NCI-H2029 treated with DMSO at 0.1 percent for 48 hours (cell line): ENCODE measurements at regions not wholly inside any gene's neighbourhood (a gene's known extent, or its start where the extent isn't known, plus 50 kb on each side); places are given as distances from the start of the nearest gene placed in this dataset.

Source experiments
- DNase-seq: peaks from one replicate; lab custom pipeline; 2025; lab: John Stamatoyannopoulos, UW

DNA sequence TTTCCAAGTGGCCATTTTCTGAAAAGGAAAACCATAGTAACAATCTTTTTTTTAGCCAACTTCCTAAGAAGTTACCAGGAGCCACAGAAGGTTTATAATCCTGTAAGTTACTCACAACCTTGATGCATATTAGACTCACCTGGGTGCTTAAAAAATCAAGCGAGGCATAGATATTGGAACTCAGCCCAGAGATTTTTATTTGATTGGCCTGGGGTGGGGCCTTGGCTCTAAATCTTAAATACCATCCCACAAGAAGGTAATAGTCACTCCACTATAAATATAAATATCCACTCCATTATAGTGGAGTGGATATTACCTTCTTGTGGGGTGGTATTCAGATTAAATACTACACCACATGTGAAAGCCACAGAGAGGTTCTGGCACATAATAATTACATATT lies 429.6 kb downstream of the RFC3 start:
- DNase-seq: peak; percentile 0

DNA sequence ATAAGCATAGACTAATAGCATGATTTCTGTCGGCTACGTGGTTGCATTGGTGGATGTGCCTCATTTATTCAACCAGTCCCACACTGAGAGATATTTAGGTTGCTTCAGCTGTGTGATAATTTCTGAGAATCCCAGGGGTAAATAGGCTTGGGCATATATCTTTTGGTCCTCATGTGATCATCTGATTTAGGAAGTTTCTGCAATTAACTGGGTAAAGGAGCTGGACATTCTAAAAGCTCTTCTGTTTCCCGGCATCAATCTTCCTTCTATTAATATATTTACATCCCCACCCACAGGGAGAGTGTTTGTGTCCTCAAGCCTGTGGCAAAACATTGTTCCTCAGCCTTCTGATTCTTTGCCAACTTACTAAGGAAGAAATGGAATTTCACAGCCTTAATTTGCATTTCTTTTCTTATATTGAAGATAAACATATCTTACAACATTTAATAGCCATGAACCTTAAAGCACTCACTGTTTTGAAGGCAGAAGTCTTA lies 431.6 kb downstream of the RFC3 start:
- DNase-seq: no peak

DNA sequence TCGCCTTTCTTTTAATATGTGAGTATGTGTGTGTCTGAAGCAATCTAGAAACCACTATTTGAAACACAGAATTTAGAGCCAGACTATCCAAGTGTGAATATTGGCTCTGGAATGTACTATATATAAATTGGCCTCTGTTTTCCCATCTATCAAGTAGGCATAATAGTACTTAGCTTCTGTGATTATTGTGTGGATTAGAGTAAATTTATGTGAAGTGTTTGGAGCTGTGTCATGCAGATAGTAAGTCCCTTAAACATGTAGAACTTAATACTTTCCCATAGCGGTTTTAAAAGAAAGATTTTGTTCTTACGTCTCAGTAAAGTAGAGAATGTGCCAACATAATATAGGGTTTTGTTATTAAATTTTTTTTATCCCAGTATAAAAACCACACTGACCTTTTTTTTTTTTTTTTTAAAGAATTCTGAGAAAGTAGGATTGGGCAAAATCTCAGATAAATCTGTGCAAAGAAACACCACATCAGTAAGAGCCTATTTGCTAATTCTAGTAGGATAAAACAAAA lies 432.3 kb downstream of the RFC3 start:
- no peak for DNase-seq

DNA sequence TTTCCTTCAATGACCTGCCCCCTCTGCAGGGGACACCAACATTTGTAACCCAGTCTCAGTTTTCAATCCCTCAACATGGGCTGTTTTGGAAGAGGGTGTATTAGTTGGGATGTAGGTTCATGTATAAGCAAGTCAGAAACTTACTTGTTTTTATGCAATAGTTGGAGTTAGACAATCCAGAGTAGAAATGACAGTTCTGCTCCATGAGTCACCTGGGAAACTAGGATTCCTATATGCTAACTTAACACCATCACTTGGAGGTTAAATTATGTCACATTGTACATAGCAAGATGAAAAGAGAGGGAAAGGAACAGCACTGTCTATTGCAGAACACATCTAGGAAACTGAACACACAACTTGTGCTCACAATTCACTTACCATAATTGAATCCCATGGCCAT lies 436.4 kb downstream of the RFC3 start:
- no peak for DNase-seq

DNA sequence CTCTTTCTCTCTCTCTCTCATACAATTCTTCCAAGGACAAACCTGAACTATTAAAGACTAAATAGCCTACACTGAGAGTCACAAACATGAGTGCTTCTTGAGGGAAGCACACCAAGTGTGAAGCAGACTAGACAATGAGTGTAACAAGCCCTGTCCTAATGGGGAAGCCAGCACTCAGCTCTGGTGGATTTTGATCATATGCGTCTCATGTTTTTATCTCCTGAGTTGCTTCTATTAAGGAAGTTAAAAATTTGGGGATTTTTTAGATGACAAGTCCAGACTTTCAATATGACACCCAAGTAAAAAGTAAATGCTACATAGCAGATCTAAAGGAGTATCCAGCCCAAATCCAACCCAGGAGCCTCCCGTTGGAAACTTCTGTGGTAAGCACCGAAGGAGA lies 437.8 kb downstream of the RFC3 start:
- DNase-seq: no peak

DNA sequence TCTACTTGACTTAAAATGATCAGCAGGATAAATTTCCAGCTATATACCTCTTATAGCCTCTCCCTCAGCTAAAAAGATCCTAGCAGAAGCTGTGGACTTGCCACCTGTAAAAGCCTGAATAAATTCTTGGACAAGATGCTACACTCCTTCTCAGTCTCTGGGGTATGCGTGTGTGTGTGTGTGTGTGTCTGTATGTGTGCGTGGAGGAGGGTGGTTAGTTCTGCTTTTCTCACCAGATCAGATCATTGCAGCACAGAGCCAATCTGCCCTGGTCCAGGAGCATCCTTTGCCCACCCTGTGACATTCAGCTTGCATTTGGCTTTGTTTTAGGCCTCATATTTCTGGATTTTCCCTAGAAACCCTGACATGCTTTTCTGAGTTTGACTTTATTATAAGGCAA lies 438.3 kb downstream of the RFC3 start:
- no peak for DNase-seq

DNA sequence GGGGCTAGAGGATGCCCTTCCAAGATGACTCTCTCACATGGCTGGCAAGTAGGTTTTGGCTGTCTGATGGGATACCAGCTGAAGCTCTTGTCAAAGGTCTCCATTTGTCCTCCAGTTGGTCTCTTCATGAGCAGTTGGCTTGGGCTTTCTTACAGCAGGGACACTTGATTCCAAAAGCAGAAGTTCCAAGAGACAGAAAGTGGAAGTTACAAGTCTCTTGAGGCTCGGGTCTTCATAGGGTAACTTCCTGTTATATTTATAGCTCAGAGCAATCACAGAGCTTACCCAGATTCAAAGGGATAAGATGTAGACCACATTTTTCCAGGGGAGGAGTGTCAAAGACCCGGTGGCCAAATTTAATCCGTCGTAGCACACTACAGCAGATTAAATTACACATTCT lies 440.0 kb downstream of the RFC3 start:
- no peak for DNase-seq

DNA sequence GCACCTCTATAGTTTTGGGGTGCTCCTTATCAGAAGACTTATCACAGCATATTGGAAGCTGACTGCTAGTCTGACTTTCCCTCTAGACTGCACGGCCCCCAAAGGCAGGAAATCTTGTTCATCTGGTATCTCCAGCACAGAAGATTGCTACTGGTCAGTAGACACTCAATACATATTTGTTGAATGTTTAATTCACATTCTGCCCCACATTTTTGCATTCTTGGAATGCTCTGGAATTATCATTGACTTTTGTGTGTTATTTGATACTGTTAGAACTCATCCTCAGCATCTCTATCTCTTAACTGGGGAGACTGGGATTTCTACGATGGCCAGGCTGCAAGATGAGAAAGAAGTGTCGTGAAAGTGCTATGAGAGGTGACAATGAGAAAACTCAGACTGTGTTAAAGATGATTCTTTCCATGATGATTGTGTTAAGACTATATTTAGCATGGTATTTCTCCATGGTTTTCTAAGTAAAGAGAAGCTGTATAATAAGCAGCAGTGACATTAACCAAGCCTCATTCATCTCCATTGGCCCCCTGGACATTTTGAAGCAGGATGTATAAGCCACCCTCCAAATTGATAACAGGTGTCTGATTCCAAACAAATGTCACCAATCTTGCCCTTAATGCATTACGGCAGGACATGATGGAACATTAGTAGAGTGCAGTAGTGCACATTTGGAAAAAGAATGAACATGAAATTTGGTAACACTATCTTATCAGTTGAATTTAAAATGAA lies 440.9 kb downstream of the RFC3 start:
- no peak for DNase-seq

DNA sequence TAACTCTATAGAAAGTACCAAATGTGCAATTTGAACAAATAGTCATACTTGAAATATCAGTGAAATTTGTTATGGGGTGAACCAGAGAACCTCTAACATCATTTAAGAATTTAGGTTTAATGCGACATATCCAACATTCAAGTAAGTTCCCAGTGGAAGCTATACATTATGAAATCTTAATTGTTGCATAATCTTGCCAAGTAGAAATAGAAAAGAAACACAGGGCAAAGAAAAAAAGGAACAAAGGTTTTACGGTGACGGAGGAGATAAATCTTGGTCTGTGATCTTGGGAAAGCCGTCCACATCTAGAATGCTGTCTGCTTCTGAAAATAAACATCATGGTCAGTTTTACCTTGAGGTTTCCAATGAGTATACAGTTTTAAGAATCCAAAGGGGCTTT lies 445.7 kb downstream of the RFC3 start:
- DNase-seq: no peak

DNA sequence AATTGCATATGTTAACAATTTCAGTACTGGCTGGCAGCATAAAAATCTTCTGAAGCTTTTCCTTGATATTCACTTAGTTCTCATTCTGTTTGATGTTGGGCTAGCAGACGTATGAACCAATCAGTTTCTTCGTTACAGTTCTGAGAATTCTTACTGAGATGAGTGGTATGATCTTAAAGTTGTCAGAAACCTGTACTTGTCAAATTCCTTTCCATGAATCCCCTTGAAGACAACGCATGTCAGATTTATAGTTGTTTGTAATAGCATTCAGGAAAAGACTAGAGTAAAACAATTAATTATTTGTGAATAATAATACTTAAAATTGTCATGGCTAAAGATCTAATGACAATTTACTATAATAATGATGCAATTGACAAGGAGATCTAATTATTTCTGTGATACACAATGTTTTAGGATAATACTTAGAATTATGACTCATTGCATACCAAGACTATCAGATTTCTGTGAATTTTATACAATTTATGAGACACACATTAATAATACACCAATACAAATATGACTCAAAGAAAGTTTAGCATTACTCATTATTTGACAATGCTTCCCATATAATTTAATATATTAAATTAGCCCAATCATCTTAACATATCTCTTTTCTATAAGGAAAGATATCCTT lies 447.2 kb downstream of the RFC3 start:
- DNase-seq: no peak

DNA sequence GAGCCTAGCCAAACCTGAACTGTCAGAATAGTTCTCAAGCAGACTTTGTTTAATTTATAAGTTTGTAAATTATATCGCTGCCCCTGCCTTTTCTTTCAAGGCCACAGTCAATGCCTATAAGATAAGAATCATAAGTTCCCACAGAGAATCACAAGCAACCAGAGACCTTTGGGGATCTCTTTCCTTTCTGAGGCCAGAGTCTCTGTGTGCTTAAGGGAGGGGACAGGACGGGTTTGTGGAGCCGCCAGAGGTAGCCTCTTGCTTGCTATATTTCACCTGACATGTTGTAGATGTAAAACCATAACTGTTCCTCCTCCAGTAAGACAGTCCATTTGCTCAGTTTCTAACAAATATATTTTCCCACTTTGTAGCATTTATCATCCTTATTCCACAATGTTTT lies 458.8 kb downstream of the RFC3 start:
- no peak for DNase-seq

DNA sequence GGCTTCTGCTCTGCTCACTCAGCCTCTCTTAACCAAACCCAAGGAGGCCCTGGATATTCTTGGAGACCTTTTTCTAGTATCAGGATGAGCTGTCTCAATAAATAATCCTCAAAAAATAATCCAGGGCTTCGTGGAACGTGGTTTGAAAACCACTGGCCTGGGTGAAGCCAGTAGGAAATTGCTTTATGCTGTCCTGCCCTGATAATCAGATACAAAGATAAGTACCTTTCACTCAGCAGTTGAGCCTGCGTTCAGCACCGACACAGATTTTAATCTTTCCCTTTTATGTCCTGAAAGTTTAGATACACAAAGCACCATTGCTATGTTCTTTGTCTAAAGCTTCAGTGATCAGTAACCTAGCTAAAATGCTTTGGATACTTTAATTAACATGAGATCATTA lies 460.0 kb downstream of the RFC3 start:
- DNase-seq: no peak

DNA sequence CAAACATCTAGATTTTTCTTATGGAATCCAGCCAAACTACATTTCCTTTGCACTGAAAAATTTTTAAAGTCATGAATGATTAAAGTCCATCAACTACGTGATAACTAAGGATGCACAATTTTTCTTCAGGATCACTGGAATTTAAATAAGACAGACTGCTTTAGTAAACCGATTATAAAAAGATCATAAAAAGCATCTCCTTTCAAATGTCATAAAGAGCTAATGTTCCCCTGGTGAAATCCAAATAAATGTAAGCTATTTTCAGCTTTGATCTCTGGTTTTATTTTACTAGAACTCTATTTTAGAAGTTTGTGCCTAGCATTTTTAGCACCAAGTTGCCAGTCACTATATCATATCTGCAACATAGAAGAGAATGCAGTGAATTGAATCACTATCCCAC lies 460.8 kb downstream of the RFC3 start:
- no peak for DNase-seq

DNA sequence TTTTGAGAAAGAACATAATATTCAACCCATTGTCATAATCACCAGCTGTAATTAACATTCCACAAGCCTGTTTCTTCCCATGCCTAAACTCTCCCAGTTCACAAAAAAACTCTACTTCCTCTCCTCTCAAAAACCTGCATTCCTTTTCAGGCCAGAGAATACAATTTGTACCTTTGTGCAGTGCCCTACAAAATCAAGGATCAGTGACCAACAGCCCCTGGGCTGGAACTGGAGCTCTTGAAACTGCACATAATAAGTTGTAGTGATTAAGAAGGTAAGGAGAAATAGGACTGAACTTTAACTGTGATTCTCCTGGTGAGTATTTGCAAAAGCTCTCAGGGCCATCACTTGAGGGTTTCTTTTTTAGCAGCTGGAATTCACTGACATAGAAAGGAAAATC lies 472.7 kb downstream of the RFC3 start:
- DNase-seq: no peak

DNA sequence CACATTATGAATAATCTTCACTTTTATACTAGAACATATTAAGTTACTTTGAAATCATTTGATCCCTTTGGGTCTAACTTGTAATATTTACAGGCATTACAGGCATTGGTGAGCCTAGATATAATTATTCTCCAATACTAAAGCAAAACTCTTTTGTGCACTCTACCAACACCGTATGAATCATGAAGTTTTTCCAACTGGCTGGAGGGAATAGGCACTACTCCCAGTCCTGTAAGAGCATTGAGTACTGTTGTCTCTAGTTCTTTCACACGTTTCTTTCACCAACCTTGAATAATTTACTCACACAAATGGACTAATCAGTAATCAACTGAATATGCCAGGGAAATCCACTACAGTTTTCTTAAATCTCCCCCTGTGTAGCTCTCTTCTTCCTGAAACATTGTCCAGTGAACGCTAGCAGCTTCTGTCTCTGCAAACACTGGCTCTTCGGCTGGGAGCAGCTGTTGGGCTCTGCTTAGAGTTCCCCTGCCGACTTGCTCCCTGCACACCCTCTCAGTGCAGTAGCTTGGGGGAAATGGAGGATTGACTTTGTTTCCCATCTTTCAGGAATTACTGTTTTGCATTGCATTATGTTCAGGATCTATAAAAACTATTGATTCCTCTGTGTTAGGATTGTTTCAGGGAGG lies 476.7 kb downstream of the RFC3 start:
- no peak for DNase-seq

DNA sequence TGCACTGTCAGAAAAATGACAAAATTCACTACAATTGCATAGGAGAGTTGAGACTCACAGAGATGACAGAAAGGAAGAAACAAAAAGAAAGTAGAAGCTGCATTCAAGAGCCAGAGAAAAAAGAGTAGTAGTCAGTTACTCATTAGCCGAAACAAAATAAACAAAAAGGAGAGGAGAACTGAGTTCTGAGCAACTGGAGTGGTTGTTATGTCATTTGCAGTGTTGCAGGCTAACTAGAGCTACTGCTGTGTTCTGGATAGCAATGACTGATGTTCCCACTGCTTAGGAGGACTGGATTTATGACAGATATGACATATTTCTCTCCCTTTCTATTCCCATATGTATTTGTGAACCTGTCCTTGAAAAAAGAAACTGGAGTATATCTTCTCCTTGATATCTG lies 482.6 kb downstream of the RFC3 start:
- DNase-seq: no peak

DNA sequence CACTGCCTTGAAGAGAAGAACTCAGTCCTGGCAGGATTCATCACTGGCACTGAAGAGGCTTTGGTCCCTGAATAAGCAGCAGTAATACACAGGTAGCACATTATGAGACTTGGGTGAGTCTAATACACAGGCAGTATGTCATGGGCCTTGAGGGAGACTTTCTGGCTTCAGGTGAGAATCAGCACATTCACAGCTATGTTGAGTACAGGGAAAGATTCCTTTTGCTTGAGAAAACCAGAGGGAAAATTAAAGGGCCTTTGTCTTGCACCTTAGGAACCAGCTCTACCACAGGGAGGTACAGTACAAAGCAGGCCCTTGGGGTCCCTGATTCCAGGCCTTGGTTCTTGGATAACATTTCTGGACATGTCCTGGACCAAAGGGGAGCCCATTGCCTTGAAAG lies 484.6 kb downstream of the RFC3 start:
- DNase-seq: no peak

DNA sequence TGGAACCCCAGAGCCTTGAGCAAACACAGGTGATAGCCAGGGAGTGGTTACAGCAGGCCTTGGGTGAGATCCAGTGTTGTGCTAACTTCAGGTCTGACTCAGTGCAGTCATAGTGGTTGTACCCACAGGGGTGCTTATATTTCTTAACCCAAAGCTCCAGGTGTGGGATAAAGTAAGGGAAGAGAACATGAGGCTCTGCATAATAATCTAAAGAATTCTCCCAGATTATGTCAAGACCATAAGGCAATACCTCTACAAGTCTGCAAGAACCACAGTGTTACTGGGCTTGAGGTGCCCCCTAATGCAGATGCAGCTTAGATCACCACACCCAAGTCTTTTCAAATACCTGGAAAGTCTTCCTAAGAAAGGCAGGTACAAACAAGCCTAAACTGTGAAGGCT lies 485.4 kb downstream of the RFC3 start:
- no peak for DNase-seq

DNA sequence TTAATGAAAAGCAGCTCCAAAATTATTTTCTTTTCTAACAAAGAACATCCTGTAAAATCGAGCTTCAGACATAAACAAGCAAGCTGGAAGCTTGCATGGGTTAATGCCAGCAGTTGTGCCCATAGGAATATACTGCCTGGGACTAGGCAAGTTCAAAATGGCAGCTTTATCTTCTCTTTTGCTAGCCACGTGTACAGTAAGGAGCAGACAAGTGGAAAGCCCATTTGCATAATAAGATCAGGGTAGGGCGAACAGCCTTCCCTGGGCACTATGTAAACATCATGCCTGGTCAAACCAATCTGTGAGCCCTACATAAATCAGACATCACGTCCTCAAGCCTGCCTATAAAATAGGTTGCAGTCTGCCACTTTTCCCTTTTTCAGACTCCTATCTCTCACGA lies 489.7 kb downstream of the RFC3 start:
- DNase-seq: no peak

DNA sequence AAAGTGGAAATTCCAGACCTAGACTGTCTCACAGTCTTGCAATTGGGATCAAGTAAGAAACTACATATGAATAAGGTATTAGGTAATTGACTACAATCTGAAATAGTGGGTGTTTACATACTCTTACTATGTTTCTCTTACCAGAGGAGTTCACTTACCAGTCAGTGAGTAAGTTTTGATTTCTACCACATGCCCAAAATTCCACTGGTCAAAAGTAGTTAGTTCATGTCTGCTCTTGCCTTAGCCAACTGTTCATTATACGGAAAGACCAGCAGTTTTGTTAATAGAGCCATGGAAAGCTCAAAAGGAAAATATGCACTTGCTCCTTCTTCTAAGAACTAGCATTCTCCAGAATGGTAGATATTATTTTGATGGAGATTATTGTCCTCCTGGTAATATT lies 490.8 kb downstream of the RFC3 start:
- no peak for DNase-seq

DNA sequence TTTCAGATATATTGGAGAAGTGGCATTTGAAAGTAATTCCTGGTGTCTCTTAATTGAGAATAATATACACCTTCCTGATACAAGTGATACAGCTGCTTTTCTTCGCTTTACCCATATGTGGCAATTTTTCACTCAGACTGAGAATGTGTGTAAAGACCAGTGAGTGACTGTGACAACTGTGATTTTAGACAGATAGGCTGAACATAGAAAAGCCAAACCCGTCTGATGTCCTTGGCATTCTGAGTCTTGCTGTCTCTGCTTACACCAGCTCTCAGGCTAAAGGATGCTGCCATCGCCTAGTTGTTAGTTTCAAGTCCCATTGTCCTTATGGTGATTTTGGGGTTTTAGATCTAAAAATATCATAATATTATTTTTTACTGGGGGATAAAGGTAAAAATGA lies 492.6 kb downstream of the RFC3 start:
- no peak for DNase-seq

DNA sequence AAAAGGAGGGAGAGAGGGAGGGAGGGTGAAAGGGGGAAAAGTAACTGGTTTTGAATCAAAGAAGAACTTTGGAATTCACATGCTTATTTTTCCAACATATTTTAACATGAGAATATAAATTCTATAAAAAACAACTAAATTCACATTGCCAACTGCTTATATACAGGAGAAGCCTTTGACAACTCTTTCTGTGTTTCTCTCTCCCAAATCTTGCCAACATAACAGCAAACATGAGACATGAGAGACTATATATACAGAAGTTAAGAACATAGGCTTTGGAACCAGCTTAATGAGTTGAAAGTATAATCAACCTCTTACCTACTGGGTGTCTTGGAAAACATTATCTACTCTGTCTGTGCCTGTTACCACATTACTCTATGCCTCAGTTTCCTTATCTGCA lies 493.3 kb downstream of the RFC3 start:
- no peak for DNase-seq

DNA sequence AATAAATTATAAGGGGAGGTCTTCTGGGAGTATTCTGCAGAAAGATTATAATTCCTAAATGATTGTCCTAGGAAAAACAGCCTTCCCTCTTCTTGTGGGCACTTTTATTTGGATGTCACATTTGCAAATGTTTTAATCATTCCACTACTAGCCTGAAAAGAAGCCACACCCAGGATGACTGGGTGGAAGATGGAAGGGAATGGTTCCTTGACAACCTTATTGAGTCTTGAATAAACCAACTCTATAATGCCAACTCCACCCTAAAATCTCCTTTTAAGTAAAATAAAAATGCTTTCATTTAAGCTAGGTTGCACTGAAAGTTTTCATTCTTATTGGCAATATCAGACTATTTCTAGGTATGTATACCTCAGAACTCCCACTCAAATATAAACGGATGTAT lies 494.6 kb downstream of the RFC3 start:
- DNase-seq: no peak
